Spleen (tissue), 11 donors: ENCODE measurements at regions not wholly inside any gene's neighbourhood (a gene's known extent, or its start where the extent isn't known, plus 50 kb on each side); places are given as distances from the start of the nearest gene placed in this dataset.

Experiments used
- DNase-seq: peaks from one replicate; pipeline ENCODE4 v3.0.0-alpha.2; 2020
- H3K27ac ChIP-seq, 8 donors: fragments of 200-600 bp; sonication (generic) in 7 of 8; 1 replicate in 4 of 8; 2 replicates in 4 of 8; pipeline versions ENCODE4 v1.5.0 to v1.8.0; 2016 to 2021; ENCODE audit warnings: inconsistent platforms in 4 of 8, mild to moderate bottlenecking in 4 of 8, moderate library complexity in 1 of 8
- H3K27me3 ChIP-seq, 7 donors: fragments of 200-600 bp; sonication (generic) in 6 of 7; replicated peaks in 1 of 7; 1 replicate in 4 of 7; 2 replicates in 3 of 7; pipeline versions ENCODE4 v1.5.0 to v1.8.0; 2016 to 2021; ENCODE audit warnings: inconsistent platforms in 3 of 7, mild to moderate bottlenecking in 1 of 7
- H3K36me3 ChIP-seq, 6 donors: fragments of 200-600 bp; sonication (generic) in 5 of 6; 1 replicate in 4 of 6; 2 replicates in 2 of 6; pipeline versions ENCODE4 v1.5.0 to v1.8.0; 2016 to 2021; ENCODE audit warnings: inconsistent platforms in 2 of 6
- H3K4me1 ChIP-seq, 6 donors: fragments of 200-600 bp; sonication (generic) in 5 of 6; 1 replicate in 3 of 6; 2 replicates in 3 of 6; pipeline versions ENCODE4 v1.5.0 to v1.8.0; 2016 to 2021; ENCODE audit warnings: inconsistent platforms in 3 of 6
- H3K4me3 ChIP-seq, 8 donors: fragments of 200-600 bp; sonication (generic) in 7 of 8; 1 replicate in 4 of 8; 2 replicates in 4 of 8; pipeline versions ENCODE4 v1.5.0 to v1.8.0; 2016 to 2021; ENCODE audit warnings: inconsistent platforms in 4 of 8, mild to moderate bottlenecking in 4 of 8, moderate library complexity in 2 of 8
- H3K9me3 ChIP-seq, 8 donors: fragments of 200-600 bp; sonication (generic) in 7 of 8; 1 replicate in 4 of 8; 2 replicates in 4 of 8; pipeline versions ENCODE4 v1.5.0 to v1.8.0; 2016 to 2021; ENCODE audit warnings: inconsistent platforms in 4 of 8
- POLR2A ChIP-seq, 3 donors: fragments of 450-650 bp; IDR thresholded peaks; one replicate each; pipeline ENCODE4 v1.5.1; 2017; ENCODE audit warnings: antibody characterized with exemption in 3 of 3, mild to moderate bottlenecking in 1 of 3
- POLR2AphosphoS5 ChIP-seq, 3 donors: sonication (generic); formaldehyde crosslinking; IDR thresholded peaks; one replicate each; pipeline ENCODE4 v1.5.1; 2017; ENCODE audit warnings: antibody characterized with exemption in 3 of 3
- WGBS, 5 donors: extraction: QIAGEN DNeasy Blood & Tissue Kit in 3 of 5; methylation state at CpG; one replicate each; pipeline versions ENCODE4 v1.1.5 to v1.1.7; 2013 to 2018; 5-methylcytosine and 5-hydroxymethylcytosine counted together
- intact Hi-C: fragments of 100-400 bp; cut with DNase I; formaldehyde crosslinking; loops from one replicate; pipeline ENCODE4 v1.15.0; 2023; ENCODE audit warnings: low total_unique reads
- TF ChIP-seq, protein P1 (sequence below), 11 experiments: fragments of 200-600 bp in 7 of 11; fragments of 450-650 bp in 4 of 11; sonication (generic) in 4 of 11; IDR thresholded peaks in 8 of 11; conservative IDR thresholded peaks in 3 of 11; 1 replicate in 7 of 11; 2 replicates in 4 of 11; pipeline versions ENCODE4 v1.4.0 to v1.8.0; 2016 to 2021; ENCODE audit warnings: antibody characterized with exemption in 11 of 11, inconsistent platforms in 4 of 11, mild to moderate bottlenecking in 1 of 11
- donor health status: healthy with polysubstance abuse.
- donor health status: DM: no; HTN: no; CAD: no; lungs with moderate emphysema.
- donor health status: DM: no; HTN: no; CAD: no.
- donor health status: Bipolar disorder and iron deficiency.
- donor health status: healthy.
- donor health status: DM: no; HTN: no; CAD: no.
- donor health status: DM: yes; HTN: yes; CAD: no.

DNA sequence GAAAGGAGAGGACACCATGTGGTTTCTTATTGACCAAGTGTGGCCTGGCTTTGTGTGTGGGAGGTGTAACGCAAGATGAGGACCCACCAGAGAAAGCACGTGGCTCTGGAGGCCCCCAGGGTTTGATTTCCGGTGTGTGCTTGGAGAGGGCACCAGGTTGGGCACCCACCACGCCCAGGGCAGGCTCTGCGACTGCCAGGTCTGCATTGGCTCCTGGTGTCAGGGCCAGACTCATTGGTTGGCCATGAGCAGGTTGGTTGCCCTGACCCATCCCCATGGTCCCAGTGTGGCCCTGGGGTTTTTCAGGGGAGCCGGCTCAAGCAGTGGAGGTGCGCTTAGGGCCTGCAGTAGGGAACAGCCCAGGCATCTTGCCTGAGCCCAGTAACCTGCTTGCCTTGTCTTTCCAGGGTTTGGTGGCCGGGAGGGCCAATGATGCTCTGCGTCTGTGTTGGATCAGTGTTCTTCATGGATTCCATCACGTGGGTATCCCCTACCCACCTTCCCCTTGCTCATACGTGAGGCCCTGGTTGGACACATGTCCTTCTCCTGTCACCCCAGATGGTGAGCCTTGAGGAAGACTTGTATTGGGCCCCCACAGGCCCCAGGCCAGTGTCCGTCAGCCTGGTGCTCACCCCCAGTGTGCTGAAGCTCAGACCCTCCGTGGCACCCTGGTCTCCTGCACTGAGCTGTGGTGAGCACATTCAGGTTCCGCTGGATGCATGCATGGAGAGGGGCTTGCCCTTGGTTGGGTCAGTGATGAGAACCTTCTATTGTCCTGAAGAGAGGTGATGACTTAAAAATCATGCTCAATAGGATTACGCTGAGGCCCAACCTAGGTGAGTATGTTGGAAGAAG, 193.9 kb downstream of the UBE3A start:
- intact Hi-C loops = no loop called here
- Histone ChIP-seq H3K27ac (no peak overlapping the region), H3K9me3 (peaks cover 0 to 100% (median 82%) of the 10 kb centered on the region in 8 donors), H3K36me3 (no peaks in the 10 kb centered on the region), H3K4me1 (no peaks in the 10 kb centered on the region), H3K4me3 (no peak overlapping the region), H3K27me3 (no peaks in the 10 kb centered on the region)
- DNase-seq = peak; percentile 56
- WGBS, 5 donors = 80 to 87% (median 81%) methylated on average over 11 to 15 of the region's 15 CpGs
- TF ChIP-seq POLR2AphosphoS5 (IDR thresholded peaks at IDR 0.05) (no peak), POLR2A (IDR thresholded peaks at IDR 0.05) (no peak)
- TF ChIP-seq, protein P1, sequence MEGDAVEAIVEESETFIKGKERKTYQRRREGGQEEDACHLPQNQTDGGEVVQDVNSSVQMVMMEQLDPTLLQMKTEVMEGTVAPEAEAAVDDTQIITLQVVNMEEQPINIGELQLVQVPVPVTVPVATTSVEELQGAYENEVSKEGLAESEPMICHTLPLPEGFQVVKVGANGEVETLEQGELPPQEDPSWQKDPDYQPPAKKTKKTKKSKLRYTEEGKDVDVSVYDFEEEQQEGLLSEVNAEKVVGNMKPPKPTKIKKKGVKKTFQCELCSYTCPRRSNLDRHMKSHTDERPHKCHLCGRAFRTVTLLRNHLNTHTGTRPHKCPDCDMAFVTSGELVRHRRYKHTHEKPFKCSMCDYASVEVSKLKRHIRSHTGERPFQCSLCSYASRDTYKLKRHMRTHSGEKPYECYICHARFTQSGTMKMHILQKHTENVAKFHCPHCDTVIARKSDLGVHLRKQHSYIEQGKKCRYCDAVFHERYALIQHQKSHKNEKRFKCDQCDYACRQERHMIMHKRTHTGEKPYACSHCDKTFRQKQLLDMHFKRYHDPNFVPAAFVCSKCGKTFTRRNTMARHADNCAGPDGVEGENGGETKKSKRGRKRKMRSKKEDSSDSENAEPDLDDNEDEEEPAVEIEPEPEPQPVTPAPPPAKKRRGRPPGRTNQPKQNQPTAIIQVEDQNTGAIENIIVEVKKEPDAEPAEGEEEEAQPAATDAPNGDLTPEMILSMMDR (IDR thresholded peaks at IDR 0.05 in 8 of 11, conservative IDR thresholded peaks at IDR 0.05 in 3 of 11) = no peak

DNA sequence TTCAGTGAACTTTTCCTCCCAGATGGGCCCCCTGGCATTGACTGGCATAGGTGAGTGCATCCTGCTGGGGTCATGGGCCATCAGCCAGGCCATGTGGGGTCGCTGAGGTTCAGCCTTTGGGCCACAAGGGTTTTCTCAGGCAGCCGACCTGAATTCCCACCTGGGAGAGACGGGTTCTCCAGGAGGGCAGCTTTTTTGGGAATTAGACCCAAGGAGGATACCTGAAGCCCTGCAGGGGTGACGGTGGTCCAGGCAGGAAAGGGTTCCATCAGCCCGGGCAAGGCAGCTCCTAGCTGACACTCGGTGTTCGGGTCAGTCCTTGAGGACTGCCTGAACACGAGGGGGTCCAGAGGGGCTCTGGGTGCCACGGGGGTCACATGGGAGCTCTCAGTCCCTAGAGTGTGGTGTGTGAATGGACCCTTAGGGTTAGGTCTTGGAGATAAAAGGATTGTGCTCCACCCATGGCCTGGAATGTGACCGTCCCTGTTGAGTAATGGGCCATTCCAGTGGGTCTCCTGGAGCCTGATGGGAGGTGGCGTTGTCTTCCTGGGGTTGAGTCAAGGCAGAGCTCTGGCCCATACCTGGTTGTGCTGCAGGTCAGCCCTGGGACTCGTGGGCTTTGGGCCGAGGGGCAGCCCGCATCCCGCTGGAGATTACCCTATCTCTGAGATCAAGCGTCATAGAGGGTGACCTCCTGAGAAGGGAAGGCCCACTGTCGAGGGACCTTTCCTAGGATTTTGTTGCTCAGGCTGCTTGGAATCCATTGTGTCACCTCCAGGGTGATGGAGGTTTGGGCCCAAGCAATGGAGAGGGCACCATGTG, 192.8 kb downstream of the UBE3A start:
- no peak overlapping the region for H3K27ac ChIP-seq
- H3K36me3 ChIP-seq = no peaks in the 10 kb centered on the region
- H3K4me1 ChIP-seq = no peaks in the 10 kb centered on the region
- peak; percentile 53 for DNase-seq
- peaks cover 0 to 100% (median 84%) of the 10 kb centered on the region in 8 donors for H3K9me3 ChIP-seq
- intact Hi-C loops = no loop called here
- no peak overlapping the region for H3K4me3 ChIP-seq
- H3K27me3 ChIP-seq = no peaks in the 10 kb centered on the region
- WGBS, 5 donors = 83 to 89% (median 88%) methylated on average over 12 to 17 of the region's 17 CpGs
- TF ChIP-seq POLR2AphosphoS5 (IDR thresholded peaks at IDR 0.05) (no peak), POLR2A (IDR thresholded peaks at IDR 0.05) (no peak)
- TF ChIP-seq, protein P1 (IDR thresholded peaks at IDR 0.05 in 8 of 11, conservative IDR thresholded peaks at IDR 0.05 in 3 of 11) = no peak

DNA sequence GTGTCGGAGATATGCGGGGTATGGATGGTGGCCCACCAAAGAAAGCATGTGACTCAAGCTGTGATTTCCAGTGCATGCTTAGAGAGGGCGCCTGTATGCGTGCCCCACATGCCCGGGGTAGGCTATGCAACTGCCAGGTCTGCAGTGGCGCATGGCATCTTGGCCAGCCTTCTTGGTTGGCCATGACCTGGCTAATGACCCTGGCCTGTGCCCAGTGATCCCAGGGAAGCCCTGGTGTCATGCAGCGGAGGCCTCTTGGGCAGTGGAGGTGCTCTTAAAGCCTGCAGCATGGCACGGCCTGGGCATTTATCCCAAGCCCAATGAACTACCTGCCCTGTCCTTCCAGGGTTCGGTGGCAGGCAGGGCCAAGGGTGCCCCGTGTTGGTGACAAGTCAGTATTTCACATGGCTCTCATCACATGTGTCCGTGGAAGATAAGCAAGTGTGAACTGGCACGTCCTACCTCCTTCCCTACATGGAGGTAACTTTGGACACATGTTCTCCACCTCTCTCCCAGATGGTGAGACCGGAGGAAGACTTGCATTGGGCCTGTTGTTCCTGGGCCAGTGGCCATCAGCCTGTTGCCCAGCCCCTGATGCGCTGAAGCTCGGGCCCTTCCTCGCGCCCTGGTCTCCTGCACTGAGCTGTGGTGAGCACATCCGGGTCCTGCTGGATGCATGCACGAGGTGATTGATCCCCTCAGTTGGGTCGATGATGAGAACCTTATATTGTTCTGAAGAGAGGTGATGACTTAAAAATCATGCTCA, 192.0 kb downstream of the UBE3A start:
- Histone ChIP-seq H3K9me3 (peaks cover 0 to 100% (median 86%) of the 10 kb centered on the region in 8 donors), H3K4me1 (no peaks in the 10 kb centered on the region), H3K27me3 (no peaks in the 10 kb centered on the region), H3K4me3 (no peak overlapping the region), H3K36me3 (no peaks in the 10 kb centered on the region), H3K27ac (no peak overlapping the region)
- WGBS, 5 donors = 88 to 97% (median 89%) methylated on average over 6 to 20 of the region's 20 CpGs
- TF ChIP-seq, protein P1 (IDR thresholded peaks at IDR 0.05 in 8 of 11, conservative IDR thresholded peaks at IDR 0.05 in 3 of 11) = no peak
- TF ChIP-seq POLR2A (IDR thresholded peaks at IDR 0.05) (no peak), POLR2AphosphoS5 (IDR thresholded peaks at IDR 0.05) (no peak)
- intact Hi-C loops = no loop called here
- peak; percentile 59 for DNase-seq
